ENCODE measurements at regions not wholly inside any gene's neighbourhood (a gene's known extent, or its start where the extent isn't known, plus 50 kb on each side); places are given as distances from the start of the nearest gene placed in this dataset.
"Not testable (repeated sequence)": the region's sequence is repeated elsewhere in the genome, so short reads cannot be mapped to it uniquely, and the experiment has no call there.

- H3K27me3 Mint-ChIP-seq: no peaks in the 10 kb centered on the region
- no peak for DNase-seq
- no peaks in the 10 kb centered on the region for H3K9me3 Mint-ChIP-seq
- H3K4me3 Mint-ChIP-seq: no peak overlapping the region
- no peaks in the 10 kb centered on the region for H3K4me1 Mint-ChIP-seq (ENCODE audit: low read depth)
- no peak overlapping the region for H3K27ac Mint-ChIP-seq
- no peaks in the 10 kb centered on the region for H3K36me3 Mint-ChIP-seq (ENCODE audit: low read depth)
Observed at GRCh38 chr9:7659766-7660165, 139.8 kb downstream of the DMAC1 start.

DNA sequence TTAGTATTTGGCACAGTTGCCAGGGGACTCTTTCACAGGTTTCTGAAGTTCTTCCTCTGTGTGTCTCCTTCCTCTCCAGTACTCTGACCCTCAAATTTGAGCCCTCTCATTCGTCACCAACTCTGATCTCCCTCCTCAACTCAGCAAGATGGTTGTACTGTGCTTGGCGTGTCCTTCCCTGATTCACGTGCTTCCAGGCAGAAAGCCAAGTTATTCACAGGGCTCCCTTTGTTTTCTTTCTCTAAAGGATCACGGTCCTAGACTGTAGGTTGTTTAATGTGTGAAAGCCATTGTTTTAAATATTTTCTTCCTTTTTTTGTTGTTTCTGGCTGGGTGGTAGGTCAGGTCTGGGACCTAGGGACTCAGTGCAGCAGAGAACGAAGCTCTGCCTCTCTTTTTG is 142.9 kb downstream of the DMAC1 start:
- Mint-ChIP-seq H3K36me3 (ENCODE audit: low read depth) (no peaks in the 10 kb centered on the region), H3K4me3 (no peak overlapping the region), H3K4me1 (ENCODE audit: low read depth) (peaks cover 7% of the 10 kb centered on the region), H3K9me3 (no peaks in the 10 kb centered on the region), H3K27me3 (no peaks in the 10 kb centered on the region), H3K27ac (no peak overlapping the region)
- no peak for DNase-seq

DNA sequence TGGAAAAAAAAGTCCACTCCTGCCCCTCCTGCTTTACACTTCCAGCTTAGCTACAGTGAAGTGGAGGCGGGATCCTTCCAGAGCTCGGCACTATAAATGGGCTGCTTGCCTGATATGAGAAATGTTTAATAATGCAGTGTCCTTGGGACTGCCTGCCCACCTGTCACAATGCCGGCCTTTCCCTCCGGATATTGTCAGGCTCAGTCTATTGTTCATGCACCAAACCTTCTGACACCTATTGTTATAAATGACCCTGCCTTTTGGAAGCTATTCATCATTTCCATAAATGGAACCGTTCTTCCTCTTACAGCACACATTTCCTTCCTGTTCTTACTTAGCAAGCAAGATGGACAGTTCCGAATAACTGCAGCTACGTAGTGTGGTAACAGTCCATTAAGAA is 146.3 kb downstream of the DMAC1 start:
- H3K4me1 Mint-ChIP-seq (ENCODE audit: low read depth): peaks cover 7% of the 10 kb centered on the region
- no peak overlapping the region for H3K4me3 Mint-ChIP-seq
- no peaks in the 10 kb centered on the region for H3K27me3 Mint-ChIP-seq
- H3K36me3 Mint-ChIP-seq (ENCODE audit: low read depth): no peaks in the 10 kb centered on the region
- no peak for DNase-seq
- no peaks in the 10 kb centered on the region for H3K9me3 Mint-ChIP-seq
- H3K27ac Mint-ChIP-seq: no peak overlapping the region

DNA sequence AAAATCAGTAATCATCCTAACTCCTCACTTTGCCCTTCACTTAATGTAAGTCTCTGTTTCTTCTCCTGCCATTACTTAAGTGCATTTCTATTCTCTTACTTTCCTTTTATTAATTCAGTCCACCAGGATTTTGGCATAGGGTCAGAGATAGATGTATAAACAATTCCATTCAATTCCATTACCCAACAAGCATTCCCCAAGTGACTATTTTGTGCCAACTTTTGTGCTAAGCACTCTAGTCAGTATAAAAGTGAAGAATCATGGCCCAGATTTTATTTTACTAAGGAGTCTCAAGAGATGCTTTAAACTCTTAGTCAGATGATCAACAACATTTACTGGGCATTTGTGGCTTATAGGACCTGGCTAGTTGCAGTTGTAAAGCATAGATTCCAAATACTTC is 159.3 kb downstream of the DMAC1 start:
- H3K4me3 Mint-ChIP-seq: no peak overlapping the region
- H3K27me3 Mint-ChIP-seq: no peaks in the 10 kb centered on the region
- no peak overlapping the region for H3K27ac Mint-ChIP-seq
- H3K9me3 Mint-ChIP-seq: peaks cover 3% of the 10 kb centered on the region
- H3K4me1 Mint-ChIP-seq (ENCODE audit: low read depth): peaks cover 7% of the 10 kb centered on the region
- no peaks in the 10 kb centered on the region for H3K36me3 Mint-ChIP-seq (ENCODE audit: low read depth)
- no peak for DNase-seq

DNA sequence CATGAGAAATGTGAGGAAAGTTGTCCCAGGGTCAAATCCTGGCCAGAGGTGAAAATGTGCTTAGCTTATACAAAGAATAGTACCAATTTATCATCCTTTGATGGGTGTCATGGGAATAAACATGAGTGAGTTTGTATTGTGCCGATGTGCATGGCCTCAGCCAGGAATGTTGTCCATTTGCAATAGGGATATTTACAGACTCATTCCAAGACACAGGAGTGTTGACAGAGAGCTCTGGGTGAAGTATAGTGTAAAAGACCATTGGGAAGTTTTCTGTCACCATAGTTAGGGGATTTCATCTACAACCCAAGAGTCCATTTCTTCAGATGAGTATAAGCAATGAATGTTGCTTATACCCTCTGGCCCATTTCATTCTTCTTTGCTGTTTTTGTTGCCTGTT is 160.1 kb downstream of the DMAC1 start:
- Mint-ChIP-seq H3K4me1 (ENCODE audit: low read depth) (peaks cover 7% of the 10 kb centered on the region), H3K27me3 (no peaks in the 10 kb centered on the region), H3K36me3 (ENCODE audit: low read depth) (no peaks in the 10 kb centered on the region), H3K27ac (no peak overlapping the region), H3K4me3 (no peak overlapping the region), H3K9me3 (no peaks in the 10 kb centered on the region)
- DNase-seq: no peak

GRCh38 chr9:7636838-7637467 is 162.6 kb downstream of the DMAC1 start:
- Mint-ChIP-seq H3K27ac (no peak overlapping the region), H3K4me1 (ENCODE audit: low read depth) (peaks cover 7% of the 10 kb centered on the region), H3K4me3 (no peak overlapping the region), H3K36me3 (ENCODE audit: low read depth) (no peaks in the 10 kb centered on the region), H3K27me3 (no peaks in the 10 kb centered on the region), H3K9me3 (peaks cover 2% of the 10 kb centered on the region)
- no peak for DNase-seq

- Mint-ChIP-seq H3K9me3 (peaks cover 8% of the 10 kb centered on the region), H3K27ac (no peak overlapping the region), H3K4me1 (ENCODE audit: low read depth) (peaks cover 7% of the 10 kb centered on the region)
Observed at GRCh38 chr9:7636309-7636708, 163.3 kb downstream of the DMAC1 start.

GRCh38 chr9:7626571-7627029 is 173.0 kb downstream of the DMAC1 start:
- peak overlapping the region; percentile 50 for H3K4me3 Mint-ChIP-seq
- H3K4me1 Mint-ChIP-seq (ENCODE audit: low read depth): peaks cover 21% of the 10 kb centered on the region
- not testable (repeated sequence) for H3K36me3 Mint-ChIP-seq (ENCODE audit: low read depth); H3K27me3 Mint-ChIP-seq
- peak; percentile 49 for DNase-seq
- H3K27ac Mint-ChIP-seq: peak overlapping the region; percentile 56
- H3K9me3 Mint-ChIP-seq: peaks cover 27% of the 10 kb centered on the region

More at GRCh38 chr9:7636309-7636708, 163.3 kb downstream of the DMAC1 start:
- H3K36me3 Mint-ChIP-seq (ENCODE audit: low read depth): peaks cover 2% of the 10 kb centered on the region
- no peak overlapping the region for H3K4me3 Mint-ChIP-seq
- DNase-seq: no peak
- H3K27me3 Mint-ChIP-seq: no peaks in the 10 kb centered on the region

- H3K36me3 Mint-ChIP-seq (ENCODE audit: low read depth): no peaks in the 10 kb centered on the region
- DNase-seq: no peak
- peaks cover 21% of the 10 kb centered on the region for H3K4me1 Mint-ChIP-seq (ENCODE audit: low read depth)
- H3K9me3 Mint-ChIP-seq: peaks cover 8% of the 10 kb centered on the region
- no peaks in the 10 kb centered on the region for H3K27me3 Mint-ChIP-seq
- no peak overlapping the region for H3K4me3 Mint-ChIP-seq
- no peak overlapping the region for H3K27ac Mint-ChIP-seq
Observed at GRCh38 chr9:7622481-7622880, 177.1 kb downstream of the DMAC1 start.

- no peak for DNase-seq
- Mint-ChIP-seq H3K27me3 (no peaks in the 10 kb centered on the region), H3K9me3 (no peaks in the 10 kb centered on the region), H3K27ac (no peak overlapping the region), H3K4me1 (ENCODE audit: low read depth) (peaks cover 31% of the 10 kb centered on the region), H3K4me3 (no peak overlapping the region), H3K36me3 (ENCODE audit: low read depth) (no peaks in the 10 kb centered on the region)
Observed at GRCh38 chr9:7615344-7615743, 184.2 kb downstream of the DMAC1 start.

DNA sequence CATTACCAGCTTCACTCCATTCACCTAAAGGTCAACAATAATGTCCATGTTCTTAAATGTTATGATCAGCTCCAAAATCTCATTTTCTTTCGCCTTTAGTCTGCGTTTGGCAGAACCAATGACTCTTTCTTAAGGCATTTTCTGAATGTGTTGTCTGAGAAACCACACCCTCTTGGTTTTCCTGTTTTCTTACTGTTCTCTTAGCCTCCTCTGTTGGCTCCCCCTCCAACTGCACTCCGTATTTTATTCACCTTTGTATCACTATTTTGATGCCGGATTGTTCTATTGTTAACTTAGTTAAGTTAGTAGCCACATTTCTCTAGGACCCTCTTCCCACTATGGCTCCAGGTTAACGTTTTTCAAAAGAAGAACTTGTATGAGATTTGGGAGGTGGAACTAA is 185.6 kb downstream of the DMAC1 start:
- Mint-ChIP-seq H3K27me3 (no peaks in the 10 kb centered on the region), H3K4me1 (ENCODE audit: low read depth) (peaks cover 31% of the 10 kb centered on the region), H3K36me3 (ENCODE audit: low read depth) (no peaks in the 10 kb centered on the region), H3K4me3 (peak overlapping the region; percentile 34), H3K27ac (no peak overlapping the region), H3K9me3 (no peaks in the 10 kb centered on the region)
- DNase-seq: no peak

DNA sequence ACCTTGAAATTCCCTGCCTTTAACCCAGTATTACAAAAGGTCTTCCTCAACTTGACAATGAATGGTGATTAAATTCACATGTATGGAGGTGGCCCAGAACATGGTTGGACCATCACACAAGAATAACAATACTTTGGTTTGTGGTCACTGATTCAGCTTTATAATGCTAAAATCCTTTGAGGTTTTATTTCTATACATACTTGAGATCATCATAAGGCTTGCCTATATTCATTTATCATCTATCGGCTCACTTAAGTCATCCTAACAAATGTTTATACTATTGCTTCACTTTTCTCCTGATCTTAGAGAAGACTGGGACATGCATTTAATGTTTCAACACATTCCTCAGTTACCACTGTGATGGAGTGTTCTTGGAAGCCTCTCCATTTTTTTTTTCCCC is 191.3 kb downstream of the DMAC1 start:
- Mint-ChIP-seq H3K4me1 (ENCODE audit: low read depth) (peaks cover 8% of the 10 kb centered on the region), H3K4me3 (no peak overlapping the region), H3K27ac (no peak overlapping the region), H3K36me3 (ENCODE audit: low read depth) (no peaks in the 10 kb centered on the region), H3K9me3 (no peaks in the 10 kb centered on the region), H3K27me3 (no peaks in the 10 kb centered on the region)
- DNase-seq: no peak

DNA sequence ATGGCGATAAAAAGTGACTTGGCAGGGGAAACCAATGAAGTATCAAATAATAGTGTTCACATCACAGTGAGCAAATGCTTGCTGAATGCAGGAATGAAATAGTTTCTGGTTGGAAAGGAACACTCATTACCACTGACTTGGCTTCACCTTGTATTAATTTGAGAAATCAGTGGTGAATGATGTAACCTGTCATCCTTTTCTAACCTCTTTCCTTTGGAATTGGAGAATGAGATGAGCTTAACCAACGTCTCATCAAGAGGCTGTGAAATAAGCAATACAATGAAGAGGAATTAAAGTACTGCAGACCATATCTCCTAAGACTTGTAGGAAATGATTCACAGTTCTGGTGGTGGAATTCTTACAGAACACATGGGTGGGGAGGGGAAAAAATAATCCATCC is 192.2 kb downstream of the DMAC1 start:
- no peaks in the 10 kb centered on the region for H3K36me3 Mint-ChIP-seq (ENCODE audit: low read depth)
- no peak overlapping the region for H3K4me3 Mint-ChIP-seq
- H3K27me3 Mint-ChIP-seq: no peaks in the 10 kb centered on the region
- DNase-seq: no peak
- H3K4me1 Mint-ChIP-seq (ENCODE audit: low read depth): peaks cover 2% of the 10 kb centered on the region
- H3K9me3 Mint-ChIP-seq: no peaks in the 10 kb centered on the region
- H3K27ac Mint-ChIP-seq: no peak overlapping the region

- H3K27me3 Mint-ChIP-seq: no peaks in the 10 kb centered on the region
- no peaks in the 10 kb centered on the region for H3K9me3 Mint-ChIP-seq
- no peaks in the 10 kb centered on the region for H3K36me3 Mint-ChIP-seq (ENCODE audit: low read depth)
- peaks cover 2% of the 10 kb centered on the region for H3K4me1 Mint-ChIP-seq (ENCODE audit: low read depth)
- no peak for DNase-seq
- no peak overlapping the region for H3K27ac Mint-ChIP-seq
- H3K4me3 Mint-ChIP-seq: no peak overlapping the region
Observed at GRCh38 chr9:7606591-7606990, 193.0 kb downstream of the DMAC1 start.

DNA sequence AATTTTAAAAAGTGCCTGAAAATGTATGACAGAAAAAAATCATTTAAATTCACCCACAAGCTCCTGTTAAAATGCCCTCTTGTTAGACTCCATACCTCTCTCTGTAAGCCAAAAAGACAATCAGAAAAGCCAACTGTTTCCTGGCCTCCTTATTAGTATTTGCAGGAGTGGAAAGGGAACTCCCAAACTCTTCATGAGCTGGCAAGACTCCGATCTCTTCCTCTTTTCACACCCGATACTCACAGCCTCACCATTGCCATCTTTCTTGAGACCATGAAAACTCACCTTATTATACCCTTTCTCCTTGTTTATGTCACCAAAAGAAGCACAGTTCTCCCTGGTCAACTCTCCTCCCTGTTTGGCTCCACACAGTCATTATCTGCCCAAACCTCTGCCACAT is 197.8 kb downstream of the DMAC1 start:
- no peaks in the 10 kb centered on the region for H3K4me1 Mint-ChIP-seq (ENCODE audit: low read depth)

DNA sequence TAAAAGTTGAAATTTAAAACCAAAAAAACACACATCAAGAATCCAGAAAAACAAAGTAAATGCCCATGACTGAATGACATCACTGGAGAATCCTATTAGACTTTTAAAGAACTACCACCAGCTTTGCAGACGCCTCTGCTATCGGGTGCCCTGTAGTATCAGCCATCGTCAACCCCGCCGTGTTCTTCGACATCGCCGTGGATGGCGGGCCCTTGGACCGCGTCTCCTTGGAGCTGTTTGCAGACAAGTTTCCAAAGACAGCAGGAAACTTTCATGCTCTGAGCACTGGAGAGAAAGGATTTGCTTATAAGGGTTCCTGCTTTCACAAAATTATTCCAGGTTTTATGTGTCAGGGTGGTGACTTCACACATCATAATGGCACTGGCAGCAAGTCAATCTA is 201.9 kb downstream of the DMAC1 start:
- H3K36me3 Mint-ChIP-seq (ENCODE audit: low read depth): no peaks in the 10 kb centered on the region
- no peak overlapping the region for H3K27ac Mint-ChIP-seq

More for the DNA sequence above, 197.8 kb downstream of the DMAC1 start:
- H3K27me3 Mint-ChIP-seq: no peaks in the 10 kb centered on the region
- no peaks in the 10 kb centered on the region for H3K36me3 Mint-ChIP-seq (ENCODE audit: low read depth)
- no peak overlapping the region for H3K27ac Mint-ChIP-seq
- no peak overlapping the region for H3K4me3 Mint-ChIP-seq
- H3K9me3 Mint-ChIP-seq: no peaks in the 10 kb centered on the region
- no peak for DNase-seq

More for the DNA sequence above, 201.9 kb downstream of the DMAC1 start:
- H3K4me3 Mint-ChIP-seq: no peak overlapping the region
- no peaks in the 10 kb centered on the region for H3K27me3 Mint-ChIP-seq
- H3K4me1 Mint-ChIP-seq (ENCODE audit: low read depth): no peaks in the 10 kb centered on the region
- DNase-seq: no peak
- peaks cover 10% of the 10 kb centered on the region for H3K9me3 Mint-ChIP-seq

Data from activated T-cell treated with anti-CD3 and anti-CD28 coated beads, Interleukin-2, amount 50 U/mL, for 24 hours (primary cell).